GM20431 (cell line): ENCODE measurements at regions not wholly inside any gene's neighbourhood (a gene's known extent, or its start where the extent isn't known, plus 50 kb on each side); places are given as distances from the start of the nearest gene placed in this dataset.

Experiments
- in situ Hi-C: fragments of 300-500 bp; cut with MseI, MboI; formaldehyde crosslinking; loops from one replicate; pipeline ENCODE4 v1.15.0; 2020; ENCODE audit warnings: low sequenced_read_pairs; ENCODE audit not compliant: unreplicated experiment

DNA sequence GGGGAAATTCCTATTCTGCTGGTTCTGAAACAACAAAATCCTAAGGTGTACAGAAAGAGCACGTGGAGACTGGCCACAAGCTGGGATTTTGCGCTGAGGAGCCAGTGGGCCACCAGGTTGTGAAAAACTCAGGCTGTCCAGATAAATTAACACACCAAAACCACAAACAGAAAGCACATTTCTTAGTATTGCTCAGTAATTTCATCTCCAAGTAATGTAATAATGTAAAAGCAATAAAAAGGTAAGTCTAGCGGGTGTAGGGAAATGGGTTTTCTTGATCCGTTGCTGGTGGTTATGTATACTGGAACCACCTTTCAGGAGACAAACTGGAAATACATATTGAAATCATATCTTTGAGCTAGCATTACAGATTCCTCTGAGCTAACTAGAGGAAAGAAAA lies 195.6 kb upstream of the CNR1 start:
- in situ Hi-C loops, result no loop called here

GRCh38 chr6:88361298-88361697 lies 195.2 kb upstream of the CNR1 start:
- in situ Hi-C loops, result no loop called here

GRCh38 chr6:88360203-88360797 lies 194.2 kb upstream of the CNR1 start:
- in situ Hi-C loops, result no loop called here

GRCh38 chr6:88359530-88360202 lies 193.5 kb upstream of the CNR1 start:
- in situ Hi-C loops, result no loop called here

DNA sequence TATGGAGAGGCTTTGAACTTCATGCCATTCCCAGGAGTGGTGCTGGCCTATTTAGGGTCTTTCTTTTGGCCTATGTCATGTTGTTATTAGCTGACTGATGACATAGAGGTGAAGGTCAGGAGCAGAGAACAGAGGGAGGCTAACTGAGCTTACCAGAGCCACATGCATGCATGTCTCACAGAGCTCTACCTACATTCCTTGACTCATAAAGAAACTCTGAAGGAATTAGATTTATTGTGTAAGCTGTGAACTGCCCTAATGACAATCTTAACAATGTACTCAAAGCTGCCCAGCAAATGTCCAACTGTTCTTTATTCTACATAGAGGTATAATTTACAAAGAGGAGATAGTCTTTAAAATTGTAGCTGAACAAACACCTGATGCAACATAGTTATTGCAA lies 192.7 kb upstream of the CNR1 start:
- in situ Hi-C loops, result no loop called here

GRCh38 chr6:88349511-88349910 lies 183.4 kb upstream of the CNR1 start:
- in situ Hi-C loops, result no loop called here

- in situ Hi-C loops, result no loop called here
Measured at GRCh38 chr6:88342336-88342735, 176.2 kb upstream of the CNR1 start.

- in situ Hi-C loops, result no loop called here
Measured at GRCh38 chr6:88339761-88340160, 173.6 kb upstream of the CNR1 start.

DNA sequence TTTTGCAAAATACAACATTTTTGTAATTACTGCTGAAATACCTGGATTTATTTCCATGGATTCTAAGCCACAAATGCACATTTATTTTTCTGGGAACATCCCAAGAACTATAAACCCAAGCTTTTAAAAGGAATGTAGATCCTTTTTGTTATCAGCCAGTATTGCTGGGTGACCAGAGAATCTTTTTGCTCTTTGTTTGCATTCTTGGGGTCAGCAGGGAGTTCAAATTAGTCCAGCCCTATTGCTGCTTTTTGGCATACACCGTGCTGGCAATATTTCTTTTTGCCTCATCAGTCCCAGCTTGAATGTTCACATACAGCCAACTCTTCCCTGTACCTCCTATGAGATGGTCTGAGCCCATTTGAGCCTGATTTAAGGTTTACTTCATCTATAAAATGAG lies 155.2 kb upstream of the CNR1 start:
- in situ Hi-C loops, result no loop called here

DNA sequence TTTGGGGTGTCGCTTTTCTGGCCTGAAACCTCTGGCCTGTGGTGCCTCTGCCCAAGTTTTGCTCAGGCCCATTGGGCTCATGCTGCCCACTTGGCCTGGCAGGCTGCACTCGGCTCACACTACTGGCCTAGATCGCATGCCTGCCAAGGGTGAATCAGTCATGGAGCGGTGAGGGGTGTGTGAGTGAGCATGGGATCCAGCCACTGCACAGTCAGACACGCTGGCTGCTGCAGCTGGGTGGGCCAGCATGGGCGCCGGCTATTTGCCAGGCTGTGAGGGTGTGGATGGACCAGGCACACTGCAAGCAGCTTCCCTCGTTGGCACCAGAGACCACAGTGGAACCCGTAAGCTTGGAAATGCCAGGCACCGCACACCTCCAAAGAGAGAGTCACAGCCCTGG lies 145.4 kb upstream of the CNR1 start:
- in situ Hi-C loops, result no loop called here

GRCh38 chr6:88304520-88304919 lies 138.4 kb upstream of the CNR1 start:
- in situ Hi-C loops, result no loop called here

- in situ Hi-C loops, result no loop called here
Measured at GRCh38 chr6:88302769-88303225, 136.7 kb upstream of the CNR1 start.

GRCh38 chr6:88301888-88302768 lies 136.0 kb upstream of the CNR1 start:
- in situ Hi-C loops, result no loop called here

DNA sequence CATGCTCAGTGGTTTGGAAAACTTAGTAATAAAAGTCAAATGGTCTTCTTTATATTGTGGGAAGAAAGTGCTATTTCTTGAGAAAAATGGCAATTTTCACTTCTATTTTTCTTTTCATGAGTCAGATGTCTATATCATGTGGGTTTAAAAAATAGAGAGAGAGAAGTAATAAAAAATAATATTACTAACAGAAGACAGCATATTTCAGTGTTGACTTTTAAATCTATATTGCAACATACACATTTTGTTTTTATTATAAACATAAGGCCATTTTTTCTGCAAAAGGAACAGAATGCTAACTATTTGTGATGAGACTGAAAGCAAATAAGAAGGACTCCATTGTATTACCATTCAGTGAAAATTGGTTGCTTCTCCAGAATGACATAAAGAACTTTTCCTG lies 135.1 kb upstream of the CNR1 start:
- in situ Hi-C loops, result no loop called here

GRCh38 chr6:88298066-88298845 lies 132.1 kb upstream of the CNR1 start:
- in situ Hi-C loops, result no loop called here

GRCh38 chr6:88296694-88297093 lies 130.5 kb upstream of the CNR1 start:
- in situ Hi-C loops, result no loop called here

DNA sequence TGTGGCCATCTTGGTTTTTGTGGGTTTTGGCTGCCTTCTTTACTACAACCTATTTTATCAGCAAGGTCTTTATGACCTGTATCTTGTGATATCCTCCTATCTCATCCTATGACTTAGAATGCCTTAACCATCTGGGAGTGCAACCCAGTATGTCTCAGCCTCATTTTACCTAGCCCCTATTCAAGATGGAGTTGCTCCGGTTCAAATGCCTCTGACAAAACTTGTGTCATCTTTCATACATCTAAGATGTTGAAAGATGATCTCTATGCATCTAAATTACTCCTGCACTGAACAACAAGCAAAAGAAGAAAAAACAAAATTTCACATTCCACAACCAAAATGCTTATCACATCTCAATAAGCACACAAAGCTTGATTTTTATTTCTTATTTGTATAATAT lies 129.5 kb upstream of the CNR1 start:
- in situ Hi-C loops, result no loop called here

GRCh38 chr6:88294702-88295101 lies 128.6 kb upstream of the CNR1 start:
- in situ Hi-C loops, result no loop called here

DNA sequence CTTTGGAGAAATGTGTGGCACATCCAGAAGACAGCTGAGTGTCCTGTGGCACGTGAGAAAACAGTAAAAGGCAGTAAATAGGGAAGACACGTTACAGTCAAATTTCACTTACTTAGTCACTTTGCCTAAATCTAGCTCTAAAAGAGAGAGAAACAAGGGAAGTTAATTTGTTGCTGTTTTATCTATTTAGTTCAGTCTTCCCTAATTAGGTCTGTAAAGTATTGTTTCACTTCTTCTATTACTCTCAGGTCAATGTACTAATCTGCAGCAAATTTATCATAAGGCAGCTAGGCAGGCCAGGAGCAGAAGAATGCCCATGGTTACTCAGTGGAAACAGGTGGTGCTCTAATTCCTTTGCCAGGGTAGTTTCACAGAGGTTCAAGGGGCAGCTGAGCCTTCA lies 124.3 kb upstream of the CNR1 start:
- in situ Hi-C loops, result no loop called here

DNA sequence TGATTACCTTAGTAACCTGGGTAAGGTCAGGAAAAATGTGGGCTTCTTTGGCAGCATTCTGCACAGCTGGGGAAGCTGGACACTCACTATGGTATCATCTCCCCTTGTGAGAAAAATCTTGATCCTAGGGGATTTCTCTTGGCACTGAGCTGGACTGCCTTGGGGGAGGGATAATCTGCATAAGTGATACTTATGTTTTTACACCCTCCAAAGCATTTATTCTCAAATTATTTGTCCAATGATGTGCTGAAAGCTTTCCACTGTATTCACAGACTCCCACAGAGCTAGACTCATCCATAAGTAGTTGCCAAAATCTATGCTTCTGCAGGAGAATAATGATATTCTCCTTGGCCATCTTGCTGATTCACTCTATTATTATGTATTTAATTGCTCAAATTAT lies 121.5 kb upstream of the CNR1 start:
- in situ Hi-C loops, result no loop called here
